Loucy (cell line): ENCODE measurements at regions not wholly inside any gene's neighbourhood (a gene's known extent, or its start where the extent isn't known, plus 50 kb on each side); places are given as distances from the start of the nearest gene placed in this dataset.

Source experiments
- CTCF ChIP-seq: fragments of 200-600 bp; sonication (generic); conservative IDR thresholded peaks from 2 replicates; pipeline ENCODE4 v1.5.1; 2014; ENCODE audit warnings: mild to moderate bottlenecking, antibody characterized with exemption, low read length
- EZH2phosphoT487 ChIP-seq: fragments of 200-600 bp; IDR thresholded peaks from 2 replicates; pipeline ENCODE4 v1.6.1; 2018; ENCODE audit warnings: antibody characterized with exemption, mild to moderate bottlenecking, moderate library complexity, borderline replicate concordance

GRCh38 chr10:34869135-34869836 is 54.2 kb upstream of the PARD3 start:
- TF ChIP-seq CTCF (no peak), EZH2phosphoT487 (no peak)
